Astrocyte of the cerebellum (primary cell): ENCODE measurements at regions not wholly inside any gene's neighbourhood (a gene's known extent, or its start where the extent isn't known, plus 50 kb on each side); places are given as distances from the start of the nearest gene placed in this dataset.
"Not testable (repeated sequence)": the region's sequence is repeated elsewhere in the genome, so short reads cannot be mapped to it uniquely, and the experiment has no call there.

Source experiments
- DNase-seq: peaks from one replicate; pipeline ENCODE4 v3.0.0-alpha.2; 2011; ENCODE audit warnings: low read depth
- H3K4me3 ChIP-seq: 2 replicates; pipeline ENCODE4 v1.5.1; 2011; ENCODE audit warnings: mild to moderate bottlenecking, low read depth, low read length, moderate library complexity
- in situ Hi-C: cut with HindIII; loops from 2 replicates; pipeline ENCODE4 v1.10.0; 2017; ENCODE audit warnings: low sequenced_read_pairs
- TF ChIP-seq, protein P1 (sequence below): IDR thresholded peaks from 2 replicates; pipeline ENCODE4 v1.5.1; 2012; ENCODE audit warnings: low read length, low read depth, moderate library complexity, mild to moderate bottlenecking; ENCODE audit errors: missing control alignments

DNA sequence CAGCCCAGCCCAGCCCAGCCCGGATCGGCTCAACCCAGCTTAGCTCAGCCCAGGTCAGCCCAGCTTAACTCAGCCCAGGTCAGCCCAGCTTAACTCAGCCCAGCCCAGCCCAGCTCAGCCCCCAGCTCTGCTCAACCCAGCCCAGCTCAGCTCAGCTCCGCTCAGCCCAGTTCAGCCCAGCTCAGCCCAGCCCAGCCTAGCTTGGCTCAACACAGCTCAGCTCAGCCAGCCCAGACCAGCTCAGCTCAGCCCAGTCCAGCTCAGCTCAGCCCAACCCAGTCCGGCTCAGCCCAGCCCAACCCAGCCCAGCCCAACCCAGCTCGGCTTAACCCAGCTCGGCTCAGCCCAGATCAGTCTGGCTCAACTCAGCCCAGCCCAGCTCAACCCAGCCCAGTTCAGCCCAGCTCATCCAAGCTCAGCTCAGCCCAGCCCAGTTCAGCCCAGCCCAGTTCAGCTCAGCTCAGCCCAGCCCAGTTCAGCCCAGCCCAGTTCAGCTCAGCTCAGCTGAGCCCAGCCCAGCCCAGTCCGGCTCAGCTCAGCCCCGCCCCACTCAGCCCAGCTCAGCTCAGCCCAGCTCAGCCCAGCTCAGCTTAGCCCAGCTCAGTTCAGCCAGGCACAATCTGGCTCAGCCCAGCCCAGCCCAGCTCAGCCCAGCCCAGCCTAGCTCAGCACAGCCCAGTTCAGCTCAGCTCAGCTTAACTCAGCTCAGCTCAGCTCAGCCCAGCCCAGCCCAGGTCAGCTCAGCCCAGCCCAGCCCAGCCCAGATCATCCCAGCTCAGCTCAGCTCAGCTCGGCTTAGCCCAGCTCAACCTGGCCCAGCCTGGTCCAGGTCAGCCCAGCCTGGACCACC lies 331.7 kb downstream of the TMEM121 start:
- TF ChIP-seq, protein P1, sequence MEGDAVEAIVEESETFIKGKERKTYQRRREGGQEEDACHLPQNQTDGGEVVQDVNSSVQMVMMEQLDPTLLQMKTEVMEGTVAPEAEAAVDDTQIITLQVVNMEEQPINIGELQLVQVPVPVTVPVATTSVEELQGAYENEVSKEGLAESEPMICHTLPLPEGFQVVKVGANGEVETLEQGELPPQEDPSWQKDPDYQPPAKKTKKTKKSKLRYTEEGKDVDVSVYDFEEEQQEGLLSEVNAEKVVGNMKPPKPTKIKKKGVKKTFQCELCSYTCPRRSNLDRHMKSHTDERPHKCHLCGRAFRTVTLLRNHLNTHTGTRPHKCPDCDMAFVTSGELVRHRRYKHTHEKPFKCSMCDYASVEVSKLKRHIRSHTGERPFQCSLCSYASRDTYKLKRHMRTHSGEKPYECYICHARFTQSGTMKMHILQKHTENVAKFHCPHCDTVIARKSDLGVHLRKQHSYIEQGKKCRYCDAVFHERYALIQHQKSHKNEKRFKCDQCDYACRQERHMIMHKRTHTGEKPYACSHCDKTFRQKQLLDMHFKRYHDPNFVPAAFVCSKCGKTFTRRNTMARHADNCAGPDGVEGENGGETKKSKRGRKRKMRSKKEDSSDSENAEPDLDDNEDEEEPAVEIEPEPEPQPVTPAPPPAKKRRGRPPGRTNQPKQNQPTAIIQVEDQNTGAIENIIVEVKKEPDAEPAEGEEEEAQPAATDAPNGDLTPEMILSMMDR, result no peak
- DNase-seq, result no peak
- in situ Hi-C loops, result no loop called here
- no peak overlapping the region for H3K4me3 ChIP-seq

GRCh38 chr14:105858676-105859025 lies 332.3 kb downstream of the TMEM121 start:
- TF ChIP-seq, protein P1, result no peak
- in situ Hi-C loops, result no loop called here
- no peak for DNase-seq
- H3K4me3 ChIP-seq, result no peak overlapping the region

DNA sequence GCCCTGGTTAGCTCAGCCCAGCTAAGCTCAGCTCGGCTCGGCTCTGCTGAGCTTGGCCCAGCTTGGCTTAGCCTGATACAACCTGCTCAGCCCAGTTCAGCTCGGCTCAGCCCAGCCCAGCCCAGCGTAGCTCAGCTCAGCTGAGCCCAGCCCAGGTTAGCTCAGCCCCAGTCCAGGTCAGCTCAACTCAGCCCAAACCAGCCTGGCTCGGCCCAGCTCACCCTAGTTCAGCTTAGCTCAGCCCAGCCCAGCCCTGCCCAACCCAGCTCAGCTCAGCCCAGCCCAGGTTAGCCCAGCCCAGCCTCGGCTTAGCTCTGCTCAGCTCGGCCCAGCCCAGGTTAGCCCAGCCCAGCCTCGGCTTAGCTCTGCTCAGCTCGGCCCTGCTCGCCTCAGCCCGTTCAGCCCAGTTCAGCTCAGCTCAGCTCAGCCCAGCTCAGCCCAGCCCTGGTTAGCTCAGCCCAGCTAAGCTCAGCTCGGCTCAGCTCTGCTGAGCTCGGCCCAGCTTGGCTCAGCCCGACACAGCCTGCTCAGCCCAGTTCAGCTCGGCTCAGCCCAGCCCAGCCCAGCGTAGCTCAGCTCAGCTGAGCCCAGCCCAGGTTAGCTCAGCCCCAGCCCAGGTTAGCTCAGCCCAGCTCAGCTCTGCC lies 332.8 kb downstream of the TMEM121 start:
- in situ Hi-C loops, DNase-seq, H3K4me3 ChIP-seq: not testable (repeated sequence)

GRCh38 chr14:105859717-105860614 lies 333.6 kb downstream of the TMEM121 start:
- TF ChIP-seq, protein P1, result no peak
- in situ Hi-C loops, result no loop called here

DNA sequence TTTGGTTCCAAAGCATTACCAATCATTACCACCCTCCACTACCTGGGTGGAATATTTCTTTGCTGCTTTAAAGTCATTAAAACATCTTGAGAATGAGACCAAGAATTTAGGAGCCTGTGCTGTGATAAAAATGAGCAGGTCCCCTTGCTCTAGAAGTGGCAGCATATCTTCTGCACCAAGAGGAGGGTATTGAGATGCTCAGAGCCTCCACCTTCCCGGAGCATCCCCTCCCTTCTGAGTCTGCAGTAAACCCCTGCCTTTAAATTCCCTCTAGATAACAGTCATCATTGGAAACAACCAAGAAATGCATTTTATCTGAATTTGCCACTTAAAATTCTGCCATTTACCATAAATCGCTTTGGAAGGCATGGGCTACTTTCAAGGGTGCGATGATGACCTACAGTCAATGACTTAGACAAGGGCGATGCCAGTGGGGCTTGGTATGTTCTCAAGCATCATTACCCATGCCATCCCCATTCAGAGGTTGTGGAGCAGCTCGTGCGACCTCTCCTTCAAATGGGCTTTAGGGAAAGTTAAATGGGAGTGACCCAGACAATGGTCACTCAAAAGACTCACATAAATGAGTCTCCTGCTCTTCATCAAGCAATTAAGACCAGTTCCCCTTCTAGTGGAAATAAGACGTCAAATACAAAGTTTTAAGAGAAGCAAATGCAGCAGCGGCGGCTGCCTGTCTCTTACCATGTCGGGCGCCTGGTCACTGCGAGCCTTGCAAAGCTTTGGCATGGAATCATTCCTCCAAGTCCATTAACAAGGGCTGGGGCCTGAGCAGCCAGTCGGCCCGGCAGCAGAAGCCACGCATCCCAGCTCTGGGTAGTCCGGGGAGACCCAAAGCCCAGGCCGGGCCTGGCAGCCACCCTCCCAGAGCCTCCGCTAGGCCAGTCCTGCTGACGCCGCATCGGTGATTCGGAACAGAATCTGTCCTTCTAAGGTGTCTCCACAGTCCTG lies 334.5 kb downstream of the TMEM121 start:
- in situ Hi-C loops, result no loop called here
- H3K4me3 ChIP-seq, result no peak overlapping the region
- DNase-seq, result no peak
- TF ChIP-seq, protein P1, result no peak

More at GRCh38 chr14:105859717-105860614, 333.6 kb downstream of the TMEM121 start:
- H3K4me3 ChIP-seq, result no peak overlapping the region
- DNase-seq, result no peak

DNA sequence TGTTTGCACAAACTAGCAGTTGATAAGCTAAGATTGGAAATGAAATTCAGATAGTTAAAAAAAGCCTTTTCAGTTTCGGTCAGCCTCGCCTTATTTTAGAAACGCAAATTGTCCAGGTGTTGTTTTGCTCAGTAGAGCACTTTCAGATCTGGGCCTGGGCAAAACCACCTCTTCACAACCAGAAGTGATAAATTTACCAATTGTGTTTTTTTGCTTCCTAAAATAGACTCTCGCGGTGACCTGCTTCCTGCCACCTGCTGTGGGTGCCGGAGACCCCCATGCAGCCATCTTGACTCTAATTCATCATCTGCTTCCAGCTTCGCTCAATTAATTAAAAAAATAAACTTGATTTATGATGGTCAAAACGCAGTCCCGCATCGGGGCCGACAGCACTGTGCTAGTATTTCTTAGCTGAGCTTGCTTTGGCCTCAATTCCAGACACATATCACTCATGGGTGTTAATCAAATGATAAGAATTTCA lies 335.6 kb downstream of the TMEM121 start:
- DNase-seq, result no peak
- no peak overlapping the region for H3K4me3 ChIP-seq

More for the DNA sequence above, 335.6 kb downstream of the TMEM121 start:
- TF ChIP-seq, protein P1, result no peak
- in situ Hi-C loops, result no loop called here
